H54 (cell line): ENCODE measurements at regions not wholly inside any gene's neighbourhood (a gene's known extent, or its start where the extent isn't known, plus 50 kb on each side); places are given as distances from the start of the nearest gene placed in this dataset.

ENCODE experiments used
- DNase-seq: peaks from one replicate; pipeline ENCODE4 v3.0.0; 2011; ENCODE audit warnings: low spot score, mixed read lengths; ENCODE audit not compliant: insufficient read length
- FAIRE-seq: peaks from 3 replicates; lab custom pipeline; 2011; peaks lifted over from hg19 to GRCh38; lab: Jason Lieb, UNC
- POLR2A ChIP-seq: IDR thresholded peaks from 2 replicates; pipeline ENCODE4 v1.6.1; 2011; ENCODE audit warnings: low read depth, mild to moderate bottlenecking, low read length

DNA sequence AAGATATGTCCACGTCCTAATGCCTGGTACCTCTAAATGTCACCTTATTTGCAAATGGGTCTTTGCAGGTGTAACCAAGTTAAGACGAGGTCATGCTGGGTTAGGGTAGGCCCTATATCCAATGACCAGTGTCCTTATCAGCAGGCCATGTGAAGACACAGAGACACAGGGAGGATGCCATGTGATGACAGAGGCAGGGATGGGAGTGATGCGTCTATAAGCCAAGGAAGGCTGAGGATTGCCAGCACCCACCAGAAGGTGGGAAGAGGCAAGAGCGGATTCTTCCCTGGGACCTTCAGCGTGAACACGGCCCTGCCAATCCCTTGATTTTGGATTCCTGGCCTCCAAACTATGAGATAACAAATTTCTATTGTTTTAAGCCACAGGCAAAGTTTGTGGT lies 123.4 kb upstream of the CXCL14 start:
- DNase-seq (no peak), FAIRE-seq (no peak)
- no peak for TF ChIP-seq POLR2A

DNA sequence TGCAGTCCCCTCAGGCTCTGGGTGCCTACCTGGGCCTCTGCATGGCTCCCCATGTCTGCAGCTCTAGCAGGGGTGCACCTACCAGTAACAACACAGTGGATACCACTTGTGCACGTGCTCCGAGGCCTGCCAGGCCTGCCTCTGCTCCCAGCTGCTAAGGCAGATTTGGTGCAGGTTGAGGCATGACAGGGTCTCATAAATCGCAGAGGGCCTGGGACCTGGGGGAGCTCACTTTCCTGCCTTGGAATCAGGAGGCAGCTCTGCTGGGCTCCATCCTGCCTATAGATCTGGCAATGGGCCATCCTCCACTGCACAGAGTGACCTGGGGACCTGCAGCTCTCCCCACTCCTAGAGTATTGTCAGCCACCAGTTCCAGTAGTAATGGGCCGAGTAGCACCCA lies 121.9 kb upstream of the CXCL14 start:
- TF ChIP-seq POLR2A: no peak
- FAIRE-seq: no peak

DNA sequence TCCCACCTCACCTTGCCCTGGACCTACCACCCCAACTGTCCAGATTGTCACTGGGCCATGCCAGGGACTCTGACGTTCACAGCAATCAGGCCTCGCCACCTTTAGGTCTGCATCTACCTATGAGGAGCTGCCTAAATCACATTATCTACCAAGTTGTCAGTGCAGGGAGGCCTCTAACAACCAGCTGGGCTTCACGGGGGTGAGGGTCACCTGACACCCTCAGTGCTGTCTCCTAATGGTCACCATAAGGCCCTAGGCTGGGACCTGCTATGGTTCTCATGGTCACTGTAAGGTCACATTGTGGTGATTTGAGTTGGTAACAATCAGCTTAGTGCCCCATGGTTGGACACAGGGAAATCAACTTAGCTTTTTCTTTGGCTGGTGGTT lies 119.2 kb upstream of the CXCL14 start:
- TF ChIP-seq POLR2A: no peak

More for the DNA sequence above, 121.9 kb upstream of the CXCL14 start:
- no peak for DNase-seq

DNA sequence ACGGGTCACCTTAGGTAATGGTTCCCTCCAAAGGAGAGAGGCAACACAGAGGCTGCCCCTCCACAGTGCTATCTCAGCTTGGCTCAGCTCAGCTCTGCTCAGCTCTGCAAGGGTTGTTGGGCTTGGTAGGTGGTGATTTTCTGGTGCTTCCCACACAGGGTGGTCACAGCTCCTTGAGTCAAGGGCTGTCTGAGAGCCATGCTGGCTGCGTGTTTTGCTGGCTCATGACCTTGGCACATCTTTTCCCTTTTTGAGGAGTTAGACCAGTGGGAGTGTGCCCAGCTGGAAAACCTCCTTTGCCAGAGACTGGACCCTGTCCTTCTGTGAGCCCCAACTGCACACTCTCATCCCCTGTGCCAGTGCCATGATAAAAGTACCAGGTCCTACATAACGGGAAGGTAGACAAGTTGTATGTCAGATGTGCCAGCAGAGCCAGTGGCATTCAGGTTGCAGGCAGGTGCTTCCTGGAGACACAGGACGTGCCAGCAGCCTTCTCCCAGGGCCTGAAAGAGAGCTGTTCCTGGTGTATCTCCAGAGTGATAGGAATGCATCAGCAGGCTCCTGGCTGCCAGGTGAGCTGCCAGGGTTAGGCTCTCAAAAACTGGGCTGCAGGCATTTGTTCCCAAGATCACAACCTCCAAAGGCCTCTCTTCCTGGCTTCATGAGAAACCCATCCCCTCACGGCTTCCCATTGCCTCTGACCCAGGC lies 118.6 kb upstream of the CXCL14 start:
- FAIRE-seq (no peak), DNase-seq (no peak)
- no peak for TF ChIP-seq POLR2A

More for the DNA sequence above, 119.2 kb upstream of the CXCL14 start:
- FAIRE-seq: no peak
- DNase-seq: no peak

DNA sequence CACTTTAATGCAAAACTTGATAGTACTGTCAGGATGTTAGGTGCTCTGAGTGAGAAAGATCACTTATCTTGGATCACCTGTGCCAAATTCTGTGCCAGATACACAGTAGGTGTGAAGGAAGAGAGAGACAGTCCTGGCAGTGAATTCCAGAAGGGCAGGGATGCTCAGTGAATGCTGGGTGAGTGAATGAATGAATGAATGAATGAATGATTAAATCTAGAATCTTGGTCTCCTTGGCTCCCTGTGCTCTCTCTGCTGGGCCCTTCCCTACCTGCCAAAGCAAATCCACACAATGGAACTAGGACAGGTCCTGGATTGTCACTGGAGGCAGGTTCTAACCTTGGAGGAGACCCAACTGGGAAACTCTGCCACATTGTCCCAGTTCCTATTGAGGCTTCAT lies 117.5 kb upstream of the CXCL14 start:
- TF ChIP-seq POLR2A: no peak
- FAIRE-seq (no peak), DNase-seq (no peak)

DNA sequence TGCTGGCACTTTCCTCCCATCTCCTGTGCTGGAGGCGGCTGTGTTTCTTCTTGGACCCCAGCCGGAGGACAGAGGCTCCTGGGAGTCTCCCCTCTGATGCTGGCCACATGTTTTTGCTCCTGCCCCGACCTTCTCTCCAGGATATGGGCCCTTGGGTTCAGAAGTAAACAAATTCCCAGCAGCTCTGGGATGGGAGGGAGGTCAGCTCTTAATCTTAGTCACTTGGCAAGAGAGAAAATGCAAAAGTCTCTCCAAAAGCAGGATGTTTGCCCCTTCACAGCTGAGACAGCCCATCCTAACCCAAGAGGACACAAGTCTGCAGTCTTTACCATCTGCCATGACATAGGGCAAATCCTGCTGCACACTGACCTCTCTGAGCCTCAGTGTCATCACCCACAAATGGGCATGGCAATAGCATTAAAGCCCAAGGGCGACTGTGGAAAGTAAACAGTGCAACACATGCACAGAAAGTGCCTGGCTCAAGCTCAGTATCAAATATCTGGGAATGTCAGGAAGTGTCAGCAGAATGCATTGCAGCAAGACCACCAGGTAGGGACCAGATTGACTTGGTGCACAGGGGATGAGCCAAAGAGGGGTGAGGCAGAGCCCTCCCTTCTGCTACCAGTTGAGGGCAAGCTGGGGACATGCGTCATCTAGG lies 117.0 kb upstream of the CXCL14 start:
- FAIRE-seq: no peak
- DNase-seq: no peak
- no peak for TF ChIP-seq POLR2A

DNA sequence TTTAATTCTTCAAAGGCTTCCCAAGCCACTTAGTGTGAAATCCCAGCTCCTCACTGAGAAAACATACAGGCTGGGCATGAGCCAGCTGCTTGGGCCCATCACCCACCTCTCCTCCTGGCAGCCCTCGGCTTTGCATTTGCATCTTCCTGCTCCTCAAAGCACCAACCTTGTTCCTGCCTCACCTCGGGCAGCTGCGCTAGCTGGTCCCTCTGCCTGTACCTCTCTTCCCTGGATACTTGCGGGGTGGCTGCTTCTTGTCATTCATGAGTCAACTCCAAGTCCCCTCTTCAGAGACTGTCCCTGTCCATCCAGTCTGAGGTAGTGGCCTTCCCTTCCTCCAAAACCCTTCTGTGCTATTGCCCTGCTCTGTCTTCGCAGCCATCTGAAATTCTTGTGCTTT lies 116.1 kb upstream of the CXCL14 start:
- FAIRE-seq (no peak), DNase-seq (no peak)
- no peak for TF ChIP-seq POLR2A

DNA sequence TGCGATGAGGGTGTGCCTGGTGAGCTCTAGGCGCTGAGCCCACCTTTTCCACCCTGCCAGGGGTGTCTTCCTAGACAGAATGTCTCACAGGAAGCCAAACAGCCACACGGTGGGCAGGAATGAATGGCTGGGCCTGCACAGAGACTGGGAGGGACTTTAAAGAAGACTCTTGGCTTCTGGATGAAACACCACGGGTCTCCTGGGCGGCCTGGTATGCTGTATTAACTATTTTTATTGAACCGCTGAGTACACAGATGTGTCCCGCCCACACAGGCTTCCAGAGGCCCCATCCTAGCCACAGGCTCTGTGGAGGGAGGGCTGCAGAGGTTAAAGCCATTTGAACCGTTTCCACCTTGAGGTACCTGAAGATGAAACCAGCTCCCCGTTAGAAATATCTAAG lies 115.2 kb upstream of the CXCL14 start:
- FAIRE-seq: no peak
- no peak for DNase-seq
- TF ChIP-seq POLR2A: no peak

DNA sequence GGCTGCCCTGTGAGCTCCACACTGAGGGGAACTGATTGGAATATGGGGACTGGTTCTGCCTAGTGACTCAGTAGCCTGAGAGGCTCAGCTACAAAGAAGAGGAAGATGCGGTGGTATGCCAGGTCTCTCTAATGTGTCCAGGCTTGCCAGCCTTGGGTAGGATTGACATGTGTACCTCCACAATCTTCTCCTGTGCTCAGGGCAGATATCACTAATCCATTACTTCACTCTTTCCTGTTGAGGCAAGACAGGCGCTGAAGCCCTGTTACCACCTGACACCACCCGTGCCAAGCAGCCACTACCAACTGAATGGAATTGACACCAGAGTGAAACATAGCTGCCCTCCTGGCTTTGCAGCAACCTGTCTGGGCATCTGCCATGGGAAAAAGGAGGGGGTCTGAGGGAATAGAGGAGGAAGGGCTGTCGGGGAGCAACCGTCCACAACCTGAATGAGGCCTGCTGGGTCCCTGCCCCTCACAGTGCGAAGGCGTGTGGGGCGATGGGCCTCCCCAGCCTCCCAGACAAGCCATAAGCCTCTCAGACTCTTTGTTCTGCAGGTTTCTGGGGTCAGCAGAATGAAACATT lies 114.7 kb upstream of the CXCL14 start:
- TF ChIP-seq POLR2A: no peak
- FAIRE-seq (no peak), DNase-seq (no peak)

DNA sequence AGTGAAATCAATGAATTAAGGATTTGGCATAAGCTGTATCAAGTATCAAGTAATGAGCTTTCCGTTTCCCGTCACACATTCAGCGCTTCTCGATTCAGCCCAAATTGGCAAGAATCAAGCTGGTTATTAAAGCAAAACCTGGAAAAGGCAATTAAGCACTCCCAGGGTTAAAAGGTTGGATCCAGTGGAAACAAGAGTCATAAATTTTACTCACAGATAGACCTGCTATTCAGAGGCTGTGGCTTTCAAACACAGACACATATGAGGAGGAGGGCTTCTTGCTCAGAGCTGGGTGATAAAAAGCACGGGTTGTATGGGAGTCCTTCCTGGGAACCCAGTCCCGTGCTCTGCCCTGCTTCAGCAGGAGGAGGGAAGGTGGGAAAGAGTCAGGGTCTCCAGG lies 112.3 kb upstream of the CXCL14 start:
- DNase-seq: no peak
- FAIRE-seq: no peak
- TF ChIP-seq POLR2A: no peak

DNA sequence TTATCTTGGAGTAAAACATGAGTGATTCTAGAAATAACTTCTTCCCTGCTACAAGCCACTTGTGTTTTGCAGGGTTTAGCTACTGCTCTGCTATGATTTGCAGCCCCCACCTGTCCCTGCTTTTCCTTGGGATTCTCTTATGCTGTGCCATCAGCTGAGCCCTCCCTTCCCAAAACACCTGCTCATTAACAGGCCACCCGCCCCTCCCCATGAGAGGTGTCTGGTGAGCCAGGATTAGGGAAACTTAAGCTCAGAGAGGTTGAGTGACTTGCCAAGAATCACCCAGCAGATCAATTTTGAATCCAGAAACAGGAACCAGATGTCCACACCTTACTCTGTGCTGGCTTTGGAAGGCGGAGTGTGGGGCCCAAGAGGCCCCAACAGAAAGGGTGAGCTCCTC lies 111.7 kb upstream of the CXCL14 start:
- TF ChIP-seq POLR2A: no peak
- DNase-seq: no peak
- FAIRE-seq: no peak

DNA sequence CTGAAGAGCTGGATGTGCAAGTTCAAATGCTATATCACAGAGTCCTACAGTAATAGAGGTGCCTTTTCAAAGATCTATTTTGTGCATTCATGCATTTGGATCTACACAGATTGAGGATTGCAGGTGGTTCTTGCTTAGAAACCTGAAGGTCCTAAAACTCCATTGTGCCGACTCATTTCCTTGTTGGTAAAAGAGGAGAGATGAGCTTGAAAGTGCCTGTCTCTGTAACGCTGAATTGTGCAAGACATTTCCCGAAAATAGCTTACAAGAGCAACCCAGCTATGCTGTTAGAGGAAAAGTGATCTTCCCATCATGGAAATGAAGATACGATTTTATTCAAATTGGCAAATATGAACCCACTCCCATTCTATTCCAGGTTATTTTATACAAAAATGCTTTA lies 110.7 kb upstream of the CXCL14 start:
- FAIRE-seq (no peak), DNase-seq (no peak)
- no peak for TF ChIP-seq POLR2A

DNA sequence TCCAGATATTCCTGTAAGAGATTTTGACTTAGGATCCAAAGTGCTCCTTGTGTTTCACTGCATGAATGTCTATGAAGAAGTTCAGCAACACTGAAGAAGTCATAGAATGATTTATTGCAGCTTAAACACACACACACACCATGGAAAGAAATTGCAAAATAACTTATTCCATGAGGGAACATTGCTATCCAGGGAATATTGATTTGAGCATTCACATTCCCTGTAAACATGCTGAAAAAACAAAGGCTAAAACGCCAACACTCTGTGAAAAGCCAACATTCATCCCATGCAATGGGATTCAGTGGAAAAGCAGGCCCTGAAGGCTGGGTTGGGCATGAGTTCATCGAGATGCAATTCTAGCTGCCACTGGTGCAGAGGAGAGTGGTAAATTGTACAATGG lies 109.6 kb upstream of the CXCL14 start:
- DNase-seq (no peak), FAIRE-seq (no peak)
- no peak for TF ChIP-seq POLR2A

DNA sequence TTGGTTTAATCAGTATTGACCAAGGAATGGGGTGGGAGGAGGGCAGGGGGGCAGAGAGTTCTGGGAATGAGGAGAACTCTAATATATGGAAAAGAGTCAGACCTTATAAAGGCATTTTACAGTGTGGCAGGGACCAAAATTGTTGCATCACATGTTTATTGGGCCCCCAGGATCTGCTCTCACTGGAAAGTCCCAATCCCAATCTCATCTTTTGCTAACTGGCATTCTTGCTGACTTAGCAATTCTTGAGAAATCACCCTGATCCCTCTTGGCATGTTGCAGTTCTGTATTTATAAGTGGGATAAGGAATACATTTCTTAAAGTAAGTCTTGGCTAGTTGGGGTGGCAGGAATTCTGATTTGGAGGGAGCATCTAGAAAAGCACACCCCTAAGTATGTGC lies 104.4 kb upstream of the CXCL14 start:
- FAIRE-seq (no peak), DNase-seq (no peak)
- no peak for TF ChIP-seq POLR2A

DNA sequence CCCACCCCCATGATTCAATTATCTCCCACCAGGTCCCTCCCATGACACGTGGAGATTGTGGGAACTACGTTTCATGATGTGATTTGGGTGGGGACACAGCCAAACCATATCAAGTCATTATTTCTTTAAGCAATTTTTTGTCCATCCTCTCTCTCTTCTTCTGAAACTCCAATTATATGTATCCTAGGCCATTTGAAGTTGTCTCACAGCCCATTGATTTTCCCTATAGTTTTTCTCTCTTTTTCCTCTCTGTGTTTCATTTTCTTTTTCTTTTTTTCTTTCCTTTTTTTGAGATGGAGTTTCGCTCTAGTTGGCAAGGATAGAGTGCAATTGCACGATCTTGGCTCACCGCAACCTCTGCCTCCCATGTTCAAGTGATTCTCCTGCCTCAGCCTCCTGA lies 101.9 kb upstream of the CXCL14 start:
- no peak for DNase-seq
- no peak for TF ChIP-seq POLR2A
- FAIRE-seq: no peak
